HG03108 (cell line): ENCODE measurements at regions not wholly inside any gene's neighbourhood (a gene's known extent, or its start where the extent isn't known, plus 50 kb on each side); places are given as distances from the start of the nearest gene placed in this dataset.

ENCODE experiments used
- ATAC-seq: cut with Tn5 transposase; IDR thresholded peaks from one replicate; pipeline ENCODE4 v1.9.1; 2021; ENCODE audit warnings: moderate library complexity; ENCODE audit not compliant: unreplicated experiment

GRCh38 chr2:106572541-106573450 is 85.6 kb downstream of the CD8B2 start:
- ATAC-seq: no peak

GRCh38 chr2:106573773-106574172 is 86.6 kb downstream of the CD8B2 start:
- no peak for ATAC-seq

- no peak for ATAC-seq
These were observed 88.8 kb downstream of the CD8B2 start for GRCh38 chr2:106575955-106576354.

GRCh38 chr2:106577255-106577651 is 90.1 kb downstream of the CD8B2 start:
- ATAC-seq: no peak

- no peak for ATAC-seq
These were observed 92.6 kb downstream of the CD8B2 start for GRCh38 chr2:106579750-106580197.

- ATAC-seq: no peak
These were observed 93.1 kb downstream of the CD8B2 start for GRCh38 chr2:106580241-106580640.

- no peak for ATAC-seq
These were observed 94.2 kb downstream of the CD8B2 start for GRCh38 chr2:106581328-106581727.

- ATAC-seq: no peak
These were observed 94.6 kb downstream of the CD8B2 start for GRCh38 chr2:106581755-106582147.

- ATAC-seq: peak; percentile 59
These were observed 95.3 kb downstream of the CD8B2 start for GRCh38 chr2:106582148-106583143.

GRCh38 chr2:106584304-106584954 is 97.3 kb downstream of the CD8B2 start:
- no peak for ATAC-seq

- no peak for ATAC-seq
These were observed 109.7 kb downstream of the CD8B2 start for GRCh38 chr2:106596844-106597243.

- ATAC-seq: no peak
These were observed 112.4 kb downstream of the CD8B2 start for GRCh38 chr2:106599540-106599939.

GRCh38 chr2:106602042-106602441 is 114.9 kb downstream of the CD8B2 start:
- no peak for ATAC-seq

- no peak for ATAC-seq
These were observed 119.5 kb downstream of the CD8B2 start for GRCh38 chr2:106606652-106607051.

- no peak for ATAC-seq
These were observed 120.2 kb downstream of the CD8B2 start for GRCh38 chr2:106607371-106607770.

GRCh38 chr2:106609780-106610179 is 122.6 kb downstream of the CD8B2 start:
- no peak for ATAC-seq

- ATAC-seq: no peak
These were observed 127.5 kb downstream of the CD8B2 start for GRCh38 chr2:106614511-106615291.

- no peak for ATAC-seq
These were observed 131.4 kb downstream of the CD8B2 start for GRCh38 chr2:106618614-106619013.

GRCh38 chr2:106623456-106623855 is 136.3 kb downstream of the CD8B2 start:
- no peak for ATAC-seq

GRCh38 chr2:106624787-106625380 is 137.7 kb downstream of the CD8B2 start:
- ATAC-seq: no peak
